B cell (primary cell): ENCODE measurements at regions not wholly inside any gene's neighbourhood (a gene's known extent, or its start where the extent isn't known, plus 50 kb on each side); places are given as distances from the start of the nearest gene placed in this dataset.

Experiments used
- ATAC-seq: fragments of 200-7000 bp; cut with Tn5 transposase; one replicate; pipeline ENCODE4 v1.10.0; 2021; ENCODE audit warnings: low read depth, mild to moderate bottlenecking, moderate number of reproducible peaks, moderate library complexity
- CTCF ChIA-PET: fragments of 350-600 bp; sonication (Branson Sonifier 250); formaldehyde crosslinking; loops from one replicate; lab custom pipeline; 2021; ENCODE audit warnings: antibody characterized with exemption, inconsistent platforms; lab: Charles Lee
- POLR2A ChIA-PET: fragments of 350-600 bp; sonication (Branson Sonifier 250); formaldehyde crosslinking; loops from one replicate; lab custom pipeline; 2021; ENCODE audit warnings: antibody characterized with exemption; lab: Charles Lee
- DNase-seq: peaks from one replicate; pipeline ENCODE4 v3.0.0; 2013
- H2AFZ ChIP-seq: 2 replicates; pipeline ENCODE4 v1.6.1; 2012; ENCODE audit warnings: mild to moderate bottlenecking, low read depth, low read length; ENCODE audit not compliant: insufficient read depth, poor library complexity, severe bottlenecking
- H3K27ac ChIP-seq, 2 donors: 1 replicate in 1 of 2; 2 replicates in 1 of 2; pipeline ENCODE4 v1.5.1; 2012 to 2013; ENCODE audit warnings: low read length in 2 of 2, mild to moderate bottlenecking in 2 of 2, moderate library complexity in 1 of 2
- H3K27me3 ChIP-seq, 4 experiments: fragments of 200-600 bp in 1 of 4; sonication (generic) in 1 of 4; replicated peaks in 1 of 4; 1 replicate in 2 of 4; 2 replicates in 2 of 4; pipeline versions ENCODE4 v1.6.1 to v1.7.0; 2013 to 2016; ENCODE audit warnings: low read length in 3 of 4, mild to moderate bottlenecking in 2 of 4, mixed read lengths in 1 of 4, moderate library complexity in 1 of 4; ENCODE audit not compliant: insufficient read depth in 4 of 4, control insufficient read depth in 3 of 4; ENCODE audit errors: control extremely low read depth in 1 of 4
- H3K36me3 ChIP-seq, 2 experiments: replicated peaks in 1 of 2; 1 replicate in 1 of 2; 2 replicates in 1 of 2; pipeline versions ENCODE4 v1.6.1 to v1.7.1; 2013; ENCODE audit warnings: low read length in 1 of 2; ENCODE audit not compliant: insufficient read depth in 2 of 2, control insufficient read depth in 1 of 2; ENCODE audit errors: control extremely low read depth in 1 of 2, extremely low read depth in 1 of 2
- H3K4me1 ChIP-seq, 2 donors: fragments of 200-600 bp in 1 of 2; sonication (generic) in 1 of 2; 1 replicate in 1 of 2; 2 replicates in 1 of 2; pipeline versions ENCODE4 v1.5.1 to v1.6.1; 2013 to 2017; ENCODE audit warnings: low read length in 2 of 2; ENCODE audit not compliant: control insufficient read depth in 2 of 2, insufficient read depth in 2 of 2
- H3K4me2 ChIP-seq: replicated peaks from 2 replicates; pipeline ENCODE3; 2012; ENCODE audit warnings: mild to moderate bottlenecking, low read depth, low read length; ENCODE audit not compliant: poor library complexity, severe bottlenecking
- H3K4me3 ChIP-seq, 5 experiments: fragments of 200-600 bp in 1 of 5; sonication (generic) in 1 of 5; 1 replicate in 3 of 5; 2 replicates in 2 of 5; pipeline versions ENCODE4 v1.5.1 to v1.7.0; 2011 to 2016; ENCODE audit warnings: low read length in 4 of 5, mild to moderate bottlenecking in 4 of 5, low read depth in 2 of 5, control low read depth in 1 of 5, moderate library complexity in 1 of 5; ENCODE audit not compliant: insufficient read depth in 1 of 5; ENCODE audit errors: control extremely low read depth in 1 of 5, extremely low read depth in 1 of 5
- H3K79me2 ChIP-seq: fragments of 200-600 bp; sonication (generic); one replicate; pipeline ENCODE4 v1.6.0; 2016; ENCODE audit warnings: low read length; ENCODE audit not compliant: control insufficient read depth, insufficient read depth
- H3K9ac ChIP-seq: fragments of 200-600 bp; sonication (generic); 2 replicates; pipeline ENCODE4 v1.6.1; 2017; ENCODE audit warnings: mild to moderate bottlenecking, low read length, moderate library complexity
- H3K9me3 ChIP-seq, 3 donors: one replicate each; pipeline versions ENCODE4 v1.6.1 to v1.7.1; 2013; ENCODE audit warnings: low read length in 2 of 3; ENCODE audit not compliant: control insufficient read depth in 2 of 3, insufficient read depth in 1 of 3; ENCODE audit errors: control extremely low read depth in 1 of 3
- H4K20me1 ChIP-seq: 2 replicates; pipeline ENCODE4 v1.6.0; 2012; ENCODE audit warnings: mild to moderate bottlenecking, low read length; ENCODE audit not compliant: insufficient read depth, control insufficient read depth, poor library complexity, severe bottlenecking
- H3K27ac Mint-ChIP-seq: one replicate; pipeline ENCODE4 v1.8.0; 2021; ENCODE audit warnings: mixed read lengths
- H3K27me3 Mint-ChIP-seq: one replicate; pipeline ENCODE4 v1.8.0; 2021; ENCODE audit warnings: mixed read lengths
- H3K4me1 Mint-ChIP-seq: one replicate; pipeline ENCODE4 v1.8.0; 2021; ENCODE audit warnings: mixed read lengths
- H3K4me3 Mint-ChIP-seq: one replicate; pipeline ENCODE4 v1.8.0; 2021; ENCODE audit warnings: mixed read lengths
- H3K9me3 Mint-ChIP-seq: one replicate; pipeline ENCODE4 v1.8.0; 2022; ENCODE audit warnings: mixed read lengths; ENCODE audit not compliant: insufficient read depth
- CTCF ChIP-seq: fragments of 200-600 bp; IDR thresholded peaks from one replicate; pipeline ENCODE4 v1.8.0; 2022; ENCODE audit warnings: antibody characterized with exemption, mild to moderate bottlenecking
- EZH2 ChIP-seq: IDR thresholded peaks from 2 replicates; pipeline ENCODE4 v1.6.1; 2012; ENCODE audit warnings: borderline replicate concordance, low read depth, mild to moderate bottlenecking, moderate library complexity, low read length; ENCODE audit not compliant: insufficient read depth, poor library complexity, severe bottlenecking
- WGBS: methylation state at CpG from one replicate; pipeline ENCODE4 v1.1.5; 2013; ENCODE audit warnings: missing lambda C conversion rate; ENCODE audit not compliant: insufficient coverage; 5-methylcytosine and 5-hydroxymethylcytosine counted together
- intact Hi-C: fragments of 100-400 bp; cut with micrococcal nuclease; formaldehyde crosslinking; loops from one replicate; pipeline ENCODE4 v1.10.0; 2022

GRCh38 chr3:168285506-168285905 is 189.8 kb upstream of the GOLIM4 start:
- WGBS = no CpG with 5 or more reads among the region's 2 CpGs
- Histone ChIP-seq H3K27ac (no peak overlapping the region), H3K36me3 (no peaks in the 10 kb centered on the region), H3K4me3 (no peak overlapping the region), H3K27me3 (no peaks in the 10 kb centered on the region), H3K9ac (no peak overlapping the region), H2AFZ (no peak overlapping the region), H3K4me2 (no peak overlapping the region), H3K79me2 (no peaks in the 10 kb centered on the region), H4K20me1 (no peaks in the 10 kb centered on the region), H3K4me1 (no peaks in the 10 kb centered on the region), H3K9me3 (no peaks in the 10 kb centered on the region)
- H3K9me3 Mint-ChIP-seq = no peaks in the 10 kb centered on the region
- ChIA-PET CTCF (no interaction called here), POLR2A (no interaction called here)
- TF ChIP-seq EZH2 (no peak), CTCF (no peak)
- H3K27me3 Mint-ChIP-seq = peaks cover 4% of the 10 kb centered on the region
- H3K27ac Mint-ChIP-seq = no peak overlapping the region
- no peaks in the 10 kb centered on the region for H3K4me1 Mint-ChIP-seq
- intact Hi-C loops = no loop called here
- no peak for DNase-seq
- no peak overlapping the region for H3K4me3 Mint-ChIP-seq
- no peak for ATAC-seq

GRCh38 chr3:168284728-168285127 is 189.0 kb upstream of the GOLIM4 start:
- CTCF ChIA-PET = no interaction called here
- Mint-ChIP-seq H3K27me3 (peaks cover 4% of the 10 kb centered on the region), H3K9me3 (no peaks in the 10 kb centered on the region), H3K4me1 (no peaks in the 10 kb centered on the region), H3K27ac (no peak overlapping the region), H3K4me3 (no peak overlapping the region)
- Histone ChIP-seq H3K27ac (no peak overlapping the region), H3K9ac (no peak overlapping the region), H3K4me1 (no peaks in the 10 kb centered on the region), H3K36me3 (no peaks in the 10 kb centered on the region), H2AFZ (no peak overlapping the region), H3K79me2 (no peaks in the 10 kb centered on the region), H3K27me3 (no peaks in the 10 kb centered on the region), H3K4me2 (no peak overlapping the region), H3K9me3 (no peaks in the 10 kb centered on the region), H4K20me1 (no peaks in the 10 kb centered on the region), H3K4me3 (no peak overlapping the region)
- ATAC-seq (no peak), DNase-seq (no peak)
- intact Hi-C loops = no loop called here
- WGBS = 98% methylated on average over 4 of the region's 5 CpGs
- TF ChIP-seq EZH2 (no peak), CTCF (no peak)
- POLR2A ChIA-PET = no interaction called here
